GM12873 (cell line): ENCODE measurements at regions not wholly inside any gene's neighbourhood (a gene's known extent, or its start where the extent isn't known, plus 50 kb on each side); places are given as distances from the start of the nearest gene placed in this dataset.

ENCODE experiments used
- CTCF ChIP-seq: IDR thresholded peaks from 2 replicates; pipeline ENCODE4 v1.5.1; 2012; ENCODE audit warnings: low read depth, mild to moderate bottlenecking, moderate library complexity, low read length, control low read depth; ENCODE audit not compliant: insufficient read depth; ENCODE audit errors: missing control alignments

GRCh38 chr3:101163554-101163953, 156.8 kb downstream of the IMPG2 start:
- TF ChIP-seq CTCF, result no peak

- TF ChIP-seq CTCF, result no peak
Measured at GRCh38 chr3:101159478-101159877, 160.9 kb downstream of the IMPG2 start.

GRCh38 chr3:101158374-101158773, 162.0 kb downstream of the IMPG2 start:
- TF ChIP-seq CTCF, result no peak

- TF ChIP-seq CTCF, result no peak
Measured at GRCh38 chr3:101156787-101157345, 163.5 kb downstream of the IMPG2 start.

- no peak for TF ChIP-seq CTCF
Measured at GRCh38 chr3:101155825-101156224, 162.6 kb upstream of the ABI3BP start.

GRCh38 chr3:101154401-101154800, 161.2 kb upstream of the ABI3BP start:
- TF ChIP-seq CTCF, result no peak

- no peak for TF ChIP-seq CTCF
Measured at GRCh38 chr3:101151286-101151913, 158.2 kb upstream of the ABI3BP start.

GRCh38 chr3:101150504-101150903, 157.3 kb upstream of the ABI3BP start:
- TF ChIP-seq CTCF, result no peak
